ENCODE measurements at regions not wholly inside any gene's neighbourhood (a gene's known extent, or its start where the extent isn't known, plus 50 kb on each side); places are given as distances from the start of the nearest gene placed in this dataset.

GRCh38 chr3:84236261-84236660 lies 722.5 kb upstream of the CADM2 start (continued):
- TF ChIP-seq CHD4 (IDR thresholded peaks at IDR 0.05) = no peak
- no peak for TF ChIP-seq SREBF1 (IDR thresholded peaks at IDR 0.05; ENCODE audit: low read length)

GRCh38 chr3:84245789-84246188 lies 713.0 kb upstream of the CADM2 start:
- FAIRE-seq (no peak), DNase-seq (ENCODE audit: low read depth, low spot score) (no peak), ATAC-seq (no peak)
- intact Hi-C loops (cut with micrococcal nuclease; ENCODE audit: unreplicated experiment) (no loop called here), in situ Hi-C loops (cut with MboI) (no loop called here)
- ChIA-PET POLR2A (no interaction called here), CTCF (no interaction called here), RAD21 (ENCODE audit: unreplicated experiment) (no interaction called here), SMC1A (ENCODE audit: uncharacterized antibody, unreplicated experiment) (no interaction called here)
- no peaks in the 10 kb centered on the region for H3K4me1 ChIP-seq (ENCODE audit: control insufficient read depth, insufficient read depth, low read length)
- no TSS peak for BruUV-seq (replicated peaks)
- no peaks in the 10 kb centered on the region for H3K79me2 ChIP-seq (ENCODE audit: control insufficient read depth, insufficient read depth, low read length)
- no peak overlapping the region for H3K4me3 ChIP-seq
- H3K9me3 ChIP-seq (replicated peaks; ENCODE audit: control insufficient read depth, insufficient read depth, low read length) = no peaks in the 10 kb centered on the region
- no peak overlapping the region for H3K4me2 ChIP-seq (ENCODE audit: control insufficient read depth, insufficient read depth)
- H3K27me3 ChIP-seq (replicated peaks in 1 of 2; ENCODE audit: control insufficient read depth in 2 of 2, insufficient read depth in 2 of 2, low read length in 1 of 2) = no peaks in the 10 kb centered on the region
- no peak for TF ChIP-seq ZBTB11 (CRISPR knock-in tag; IDR thresholded peaks at IDR 0.05)
- no peak for TF ChIP-seq STAT3 (IDR thresholded peaks at IDR 0.05; ENCODE audit: low read depth, low read length)
- no peak overlapping the region for H2AFZ ChIP-seq (ENCODE audit: control insufficient read depth, low read depth, low read length)
- H3K27ac ChIP-seq (ENCODE audit: control insufficient read depth, insufficient read depth) = no peak overlapping the region
- no peak overlapping the region for H3K9ac ChIP-seq (ENCODE audit: control insufficient read depth, insufficient read depth, low read length)
- 0% methylated on average over 1 of the region's 1 CpG for WGBS (ENCODE audit: insufficient coverage, insufficient replicate concordance, low lambda C conversion rate, missing lambda C conversion rate)
- H4K20me1 ChIP-seq (ENCODE audit: control insufficient read depth, insufficient read depth) = no peaks in the 10 kb centered on the region
- H3K36me3 ChIP-seq (ENCODE audit: control insufficient read depth in 2 of 2, insufficient read depth in 2 of 2, low read length in 1 of 2) = no peaks in the 10 kb centered on the region

Data from GM12878 (cell line).